ENCODE measurements at regions not wholly inside any gene's neighbourhood (a gene's known extent, or its start where the extent isn't known, plus 50 kb on each side); places are given as distances from the start of the nearest gene placed in this dataset.

GRCh38 chr16:85213926-85214675 lies 101.8 kb upstream of the CIBAR2 start:
- H3K4me3 Mint-ChIP-seq (ENCODE audit: unreplicated experiment), result no peak overlapping the region
- H3K27me3 Mint-ChIP-seq (ENCODE audit: low read depth), result no peaks in the 10 kb centered on the region
- no peaks in the 10 kb centered on the region for H3K36me3 Mint-ChIP-seq (ENCODE audit: low read depth)
- H3K4me1 Mint-ChIP-seq (ENCODE audit: low read depth), result peaks cover 46% of the 10 kb centered on the region
- DNase-seq (ENCODE audit: low spot score), result no peak
- peak overlapping the region; percentile 69 for H3K27ac Mint-ChIP-seq (ENCODE audit: unreplicated experiment)
- no peaks in the 10 kb centered on the region for H3K9me3 Mint-ChIP-seq (ENCODE audit: low read depth)
- TF ChIP-seq, protein P1, sequence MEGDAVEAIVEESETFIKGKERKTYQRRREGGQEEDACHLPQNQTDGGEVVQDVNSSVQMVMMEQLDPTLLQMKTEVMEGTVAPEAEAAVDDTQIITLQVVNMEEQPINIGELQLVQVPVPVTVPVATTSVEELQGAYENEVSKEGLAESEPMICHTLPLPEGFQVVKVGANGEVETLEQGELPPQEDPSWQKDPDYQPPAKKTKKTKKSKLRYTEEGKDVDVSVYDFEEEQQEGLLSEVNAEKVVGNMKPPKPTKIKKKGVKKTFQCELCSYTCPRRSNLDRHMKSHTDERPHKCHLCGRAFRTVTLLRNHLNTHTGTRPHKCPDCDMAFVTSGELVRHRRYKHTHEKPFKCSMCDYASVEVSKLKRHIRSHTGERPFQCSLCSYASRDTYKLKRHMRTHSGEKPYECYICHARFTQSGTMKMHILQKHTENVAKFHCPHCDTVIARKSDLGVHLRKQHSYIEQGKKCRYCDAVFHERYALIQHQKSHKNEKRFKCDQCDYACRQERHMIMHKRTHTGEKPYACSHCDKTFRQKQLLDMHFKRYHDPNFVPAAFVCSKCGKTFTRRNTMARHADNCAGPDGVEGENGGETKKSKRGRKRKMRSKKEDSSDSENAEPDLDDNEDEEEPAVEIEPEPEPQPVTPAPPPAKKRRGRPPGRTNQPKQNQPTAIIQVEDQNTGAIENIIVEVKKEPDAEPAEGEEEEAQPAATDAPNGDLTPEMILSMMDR (IDR thresholded peaks at IDR 0.05), result no peak

GRCh38 chr16:85215478-85216118 lies 103.3 kb upstream of the CIBAR2 start:
- no peaks in the 10 kb centered on the region for H3K36me3 Mint-ChIP-seq (ENCODE audit: low read depth)

GRCh38 chr16:85216522-85217375 lies 104.5 kb upstream of the CIBAR2 start:
- DNase-seq (ENCODE audit: low spot score), result no peak
- peaks cover 43% of the 10 kb centered on the region for H3K4me1 Mint-ChIP-seq (ENCODE audit: low read depth)
- no peaks in the 10 kb centered on the region for H3K9me3 Mint-ChIP-seq (ENCODE audit: low read depth)
- H3K27ac Mint-ChIP-seq (ENCODE audit: unreplicated experiment), result no peak overlapping the region
- TF ChIP-seq, protein P1 (IDR thresholded peaks at IDR 0.05), result no peak
- no peaks in the 10 kb centered on the region for H3K27me3 Mint-ChIP-seq (ENCODE audit: low read depth)
- H3K4me3 Mint-ChIP-seq (ENCODE audit: unreplicated experiment), result no peak overlapping the region
- no peaks in the 10 kb centered on the region for H3K36me3 Mint-ChIP-seq (ENCODE audit: low read depth)

More at GRCh38 chr16:85215478-85216118, 103.3 kb upstream of the CIBAR2 start:
- DNase-seq (ENCODE audit: low spot score), result no peak
- Mint-ChIP-seq H3K4me1 (ENCODE audit: low read depth) (peaks cover 48% of the 10 kb centered on the region), H3K4me3 (ENCODE audit: unreplicated experiment) (no peak overlapping the region), H3K27me3 (ENCODE audit: low read depth) (no peaks in the 10 kb centered on the region), H3K27ac (ENCODE audit: unreplicated experiment) (no peak overlapping the region), H3K9me3 (ENCODE audit: low read depth) (no peaks in the 10 kb centered on the region)
- TF ChIP-seq, protein P1 (IDR thresholded peaks at IDR 0.05), result no peak

DNA sequence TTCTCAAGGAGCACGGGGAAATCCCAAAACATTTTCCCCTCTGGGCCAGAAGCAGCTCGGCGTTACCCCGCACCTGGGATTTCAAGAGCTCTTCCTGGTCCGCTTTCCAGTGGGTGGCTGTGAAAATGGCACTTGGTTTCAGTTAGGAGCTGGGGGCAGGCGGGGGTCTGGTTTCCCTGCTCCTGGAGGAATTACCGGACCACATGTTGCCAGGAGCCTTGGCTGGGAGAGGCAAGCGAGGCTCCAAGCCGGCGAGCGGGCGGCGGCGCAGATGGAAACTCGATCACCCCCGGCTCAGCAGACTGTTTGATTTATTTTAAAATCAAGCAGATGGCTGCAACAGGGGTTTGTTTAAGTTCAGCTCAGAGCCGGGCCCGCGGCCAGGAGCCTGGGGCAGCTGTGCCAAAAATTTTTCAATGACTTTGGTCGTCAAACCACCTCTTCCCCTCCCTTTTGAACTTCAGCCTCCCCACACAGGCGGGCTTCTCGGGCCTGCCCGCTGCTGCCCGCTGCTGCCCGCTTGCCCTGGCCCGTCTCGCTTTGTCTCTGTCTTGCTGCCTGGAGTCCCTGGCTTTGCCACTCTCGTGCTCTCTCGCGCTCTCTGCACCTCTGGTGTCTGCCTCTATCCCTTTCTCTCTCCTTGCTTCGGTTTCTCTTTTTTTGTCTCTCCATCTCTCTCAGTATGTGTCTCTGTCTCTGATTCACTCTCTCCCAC lies 108.0 kb upstream of the CIBAR2 start:
- Mint-ChIP-seq H3K27me3 (ENCODE audit: low read depth) (no peaks in the 10 kb centered on the region), H3K9me3 (ENCODE audit: low read depth) (no peaks in the 10 kb centered on the region), H3K4me3 (ENCODE audit: unreplicated experiment) (peak overlapping the region; percentile 39), H3K36me3 (ENCODE audit: low read depth) (no peaks in the 10 kb centered on the region), H3K4me1 (ENCODE audit: low read depth) (peaks cover 25% of the 10 kb centered on the region), H3K27ac (ENCODE audit: unreplicated experiment) (peak overlapping the region; percentile 74)
- DNase-seq (ENCODE audit: low spot score), result no peak
- TF ChIP-seq, protein P1 (IDR thresholded peaks at IDR 0.05), result peak; percentile 50

Data from chondrocyte (in vitro differentiated cells).